H1 (cell line): ENCODE measurements at regions not wholly inside any gene's neighbourhood (a gene's known extent, or its start where the extent isn't known, plus 50 kb on each side); places are given as distances from the start of the nearest gene placed in this dataset.

Experiments used
- CTCF ChIA-PET: fragments of 300-600 bp; sonication (Branson Sonifier 250); formaldehyde crosslinking; loops from one replicate; lab custom pipeline; 2021; ENCODE audit not compliant: partially characterized antibody; lab: Charles Lee
- POLR2A ChIA-PET: fragments of 300-600 bp; sonication (Branson Sonifier 250); formaldehyde crosslinking; loops from one replicate; lab custom pipeline; 2021; ENCODE audit warnings: inconsistent platforms; ENCODE audit not compliant: partially characterized antibody; lab: Charles Lee
- DNase-seq, 2 experiments: peaks; one replicate each; pipeline versions ENCODE4 v3.0.0 to v3.0.0-alpha.2; 2010 to 2022; ENCODE audit warnings: low spot score in 2 of 2, low read depth in 1 of 2, mixed read lengths in 1 of 2
- FAIRE-seq: peaks from 2 replicates; lab custom pipeline; 2011; peaks lifted over from hg19 to GRCh38; lab: Jason Lieb, UNC
- H2AFZ ChIP-seq: 2 replicates; pipeline ENCODE4 v1.8.1; 2012; ENCODE audit warnings: low read length, inconsistent platforms
- H2AK5ac ChIP-seq: 2 replicates; pipeline ENCODE4 v1.6.1; 2013; ENCODE audit warnings: low read depth, low read length
- H2BK120ac ChIP-seq: replicated peaks from 2 replicates; pipeline ENCODE3; 2013; ENCODE audit warnings: low read depth, low read length, inconsistent platforms
- H2BK12ac ChIP-seq: 2 replicates; pipeline ENCODE4 v1.6.1; 2013; ENCODE audit warnings: low read depth, low read length
- H2BK15ac ChIP-seq: 2 replicates; pipeline ENCODE4 v1.6.1; 2013; ENCODE audit warnings: low read length
- H2BK20ac ChIP-seq: 2 replicates; pipeline ENCODE4 v1.6.1; 2013; ENCODE audit warnings: low read length
- H2BK5ac ChIP-seq: 2 replicates; pipeline ENCODE4 v1.6.1; 2013; ENCODE audit warnings: low read depth, low read length
- H3K14ac ChIP-seq: 2 replicates; pipeline ENCODE4 v1.6.1; 2013; ENCODE audit warnings: inconsistent platforms; ENCODE audit not compliant: insufficient read length
- H3K18ac ChIP-seq: 2 replicates; pipeline ENCODE4 v1.6.1; 2013; ENCODE audit warnings: low read length; ENCODE audit errors: extremely low read depth
- H3K23ac ChIP-seq: 2 replicates; pipeline ENCODE4 v1.6.1; 2013; ENCODE audit warnings: inconsistent platforms; ENCODE audit not compliant: insufficient read length
- H3K23me2 ChIP-seq: 2 replicates; pipeline ENCODE4 v1.6.1; 2013; ENCODE audit warnings: low read depth, low read length
- H3K27ac ChIP-seq: 2 replicates; pipeline ENCODE4 v1.6.1; 2011; ENCODE audit warnings: low read depth, low read length, inconsistent platforms
- H3K27me3 ChIP-seq, 4 experiments: replicated peaks in 1 of 4; 1 replicate in 1 of 4; 2 replicates in 3 of 4; pipeline versions ENCODE4 v1.6.1 to v1.8.1; 2011 to 2013; ENCODE audit warnings: low read length in 3 of 4, mild to moderate bottlenecking in 3 of 4, inconsistent platforms in 2 of 4, mixed read lengths in 2 of 4, moderate library complexity in 1 of 4; ENCODE audit not compliant: control insufficient read depth in 3 of 4, insufficient read depth in 3 of 4; ENCODE audit errors: extremely low read depth in 1 of 4
- H3K36me3 ChIP-seq, 4 experiments: 2 replicates each; pipeline versions ENCODE4 v1.6.1 to v1.8.1; 2011 to 2013; ENCODE audit warnings: mild to moderate bottlenecking in 4 of 4, low read length in 3 of 4, moderate library complexity in 2 of 4, control low read depth in 1 of 4, inconsistent platforms in 1 of 4; ENCODE audit not compliant: insufficient read depth in 4 of 4, control insufficient read depth in 2 of 4
- H3K4ac ChIP-seq: replicated peaks from 2 replicates; pipeline ENCODE3; 2013; ENCODE audit warnings: low read length, low read depth, mixed read lengths, inconsistent platforms; ENCODE audit not compliant: insufficient read length
- H3K4me1 ChIP-seq, 4 experiments: replicated peaks in 1 of 4; 1 replicate in 1 of 4; 2 replicates in 3 of 4; pipeline versions ENCODE4 v1.6.1 to v1.8.1; 2011 to 2013; ENCODE audit warnings: low read length in 3 of 4, inconsistent platforms in 2 of 4, mixed read lengths in 1 of 4; ENCODE audit not compliant: insufficient read depth in 4 of 4, control insufficient read depth in 3 of 4
- H3K4me2 ChIP-seq, 2 experiments: 2 replicates each; pipeline versions ENCODE4 v1.6.1 to v1.8.1; 2011 to 2013; ENCODE audit warnings: low read depth in 2 of 2, low read length in 2 of 2, control low read depth in 1 of 2, inconsistent platforms in 1 of 2, mild to moderate bottlenecking in 1 of 2; ENCODE audit not compliant: insufficient read depth in 1 of 2
- H3K4me3 ChIP-seq, 4 experiments: fragments of 200-600, 300-600 bp in 1 of 4; sonication (generic), shearing (Covaris generic), sonication (Bioruptor Twin) in 1 of 4; 2 replicates each; pipeline versions ENCODE4 v1.5.1 to v1.8.1; 2011 to 2016; ENCODE audit warnings: low read length in 4 of 4, low read depth in 3 of 4, control low read depth in 2 of 4, inconsistent platforms in 2 of 4, mild to moderate bottlenecking in 2 of 4, mixed read lengths in 1 of 4, moderate library complexity in 1 of 4; ENCODE audit not compliant: insufficient read depth in 2 of 4; ENCODE audit errors: extremely low read depth in 1 of 4
- H3K56ac ChIP-seq: replicated peaks from 2 replicates; pipeline ENCODE3; 2013; ENCODE audit warnings: low read depth, mild to moderate bottlenecking, mixed read lengths, low read length, inconsistent platforms; ENCODE audit not compliant: insufficient read length
- H3K79me1 ChIP-seq: 2 replicates; pipeline ENCODE4 v1.6.1; 2013; ENCODE audit warnings: low read depth, low read length, control low read depth
- H3K79me2 ChIP-seq, 2 experiments: 2 replicates each; pipeline versions ENCODE4 v1.6.1 to v1.8.1; 2012 to 2013; ENCODE audit warnings: low read length in 2 of 2, mild to moderate bottlenecking in 2 of 2, inconsistent platforms in 1 of 2; ENCODE audit not compliant: insufficient read depth in 2 of 2, control insufficient read depth in 1 of 2
- H3K9ac ChIP-seq, 4 experiments: replicated peaks in 1 of 4; 1 replicate in 1 of 4; 2 replicates in 3 of 4; pipeline versions ENCODE4 v1.6.1 to v1.8.1; 2011 to 2013; ENCODE audit warnings: low read depth in 3 of 4, low read length in 3 of 4, control low read depth in 2 of 4, mild to moderate bottlenecking in 2 of 4, moderate library complexity in 2 of 4, inconsistent platforms in 1 of 4; ENCODE audit errors: extremely low read depth in 1 of 4
- H3K9me3 ChIP-seq, 2 experiments: 2 replicates each; pipeline versions ENCODE4 v1.6.1 to v1.8.1; 2012 to 2013; ENCODE audit warnings: mild to moderate bottlenecking in 2 of 2, moderate library complexity in 2 of 2, control low read depth in 1 of 2, inconsistent platforms in 1 of 2, low read depth in 1 of 2, low read length in 1 of 2, mixed read lengths in 1 of 2; ENCODE audit not compliant: insufficient read depth in 2 of 2
- H4K20me1 ChIP-seq, 2 experiments: replicated peaks in 1 of 2; 2 replicates each; pipeline versions ENCODE3 to v1.8.1; 2011 to 2013; ENCODE audit warnings: inconsistent platforms in 2 of 2, low read length in 2 of 2, mild to moderate bottlenecking in 1 of 2; ENCODE audit not compliant: insufficient read depth in 2 of 2, control insufficient read depth in 1 of 2
- H4K5ac ChIP-seq: 2 replicates; pipeline ENCODE4 v1.6.1; 2013; ENCODE audit warnings: low read length, low read depth, mixed read lengths, inconsistent platforms; ENCODE audit not compliant: insufficient read length
- H4K8ac ChIP-seq: 2 replicates; pipeline ENCODE4 v1.8.0; 2013; ENCODE audit warnings: mild to moderate bottlenecking, moderate library complexity, low read length, inconsistent platforms; ENCODE audit not compliant: insufficient read depth; ENCODE audit errors: extremely low read depth
- H4K91ac ChIP-seq: replicated peaks from 2 replicates; pipeline ENCODE3; 2013; ENCODE audit warnings: low read length, mixed read lengths, inconsistent platforms; ENCODE audit not compliant: insufficient read length
- BACH1 ChIP-seq: IDR thresholded peaks from 2 replicates; pipeline ENCODE4 v1.6.1; 2012; ENCODE audit warnings: low read length, improper control_type of control experiment
- CTCF ChIP-seq, 3 experiments: IDR thresholded peaks; 1 replicate in 2 of 3; 2 replicates in 1 of 3; pipeline versions ENCODE4 v1.5.1 to v1.6.1; 2011; ENCODE audit warnings: low read length in 3 of 3, mild to moderate bottlenecking in 3 of 3, inconsistent platforms in 2 of 3, low read depth in 1 of 3, moderate library complexity in 1 of 3; ENCODE audit not compliant: insufficient read depth in 1 of 3; ENCODE audit errors: control extremely low read depth in 1 of 3
- JUN ChIP-seq: IDR thresholded peaks from 2 replicates; pipeline ENCODE4 v1.6.1; 2011; ENCODE audit warnings: low read depth, mild to moderate bottlenecking, improper control_type of control experiment, low read length
- KDM1A ChIP-seq: fragments of 200-600, 300-600 bp; sonication (generic); IDR thresholded peaks from 2 replicates; pipeline ENCODE4 v1.7.1; 2016; ENCODE audit warnings: mild to moderate bottlenecking, low read length, borderline replicate concordance
- MAFK ChIP-seq: IDR thresholded peaks from 2 replicates; pipeline ENCODE4 v1.6.1; 2012; ENCODE audit warnings: low read depth, mild to moderate bottlenecking, improper control_type of control experiment, low read length
- NANOG ChIP-seq: IDR thresholded peaks from 2 replicates; pipeline ENCODE4 v1.6.1; 2011; ENCODE audit warnings: low read length, low read depth, mild to moderate bottlenecking, inconsistent platforms; ENCODE audit not compliant: insufficient read depth, poor library complexity, severe bottlenecking
- POLR2A ChIP-seq, 2 experiments: IDR thresholded peaks; 1 replicate in 1 of 2; 2 replicates in 1 of 2; pipeline ENCODE4 v1.6.1; 2011; ENCODE audit warnings: low read depth in 2 of 2, low read length in 2 of 2, mild to moderate bottlenecking in 2 of 2; ENCODE audit errors: control extremely low read depth in 1 of 2
- RBBP5 ChIP-seq: IDR thresholded peaks from 2 replicates; pipeline ENCODE4 v1.7.1; 2012; ENCODE audit warnings: low read depth, mild to moderate bottlenecking, inconsistent platforms, low read length, moderate library complexity, borderline replicate concordance
- RNF2 ChIP-seq: fragments of 200-900, 300-1000 bp; sonication (generic); IDR thresholded peaks from 2 replicates; pipeline ENCODE4 v1.7.1; 2016; ENCODE audit warnings: borderline replicate concordance, low read depth, mild to moderate bottlenecking, antibody characterized with exemption, low read length; ENCODE audit not compliant: poor library complexity, severe bottlenecking; ENCODE audit errors: missing control alignments
- SIN3A ChIP-seq, 2 experiments: IDR thresholded peaks in 1 of 2; conservative IDR thresholded peaks in 1 of 2; 2 replicates each; pipeline ENCODE4 v1.6.1; 2011 to 2012; ENCODE audit warnings: low read length in 2 of 2, improper control_type of control experiment in 1 of 2, low read depth in 1 of 2, mild to moderate bottlenecking in 1 of 2
- SIX5 ChIP-seq: IDR thresholded peaks from 2 replicates; pipeline ENCODE4 v1.6.1; 2011; ENCODE audit warnings: mild to moderate bottlenecking, low read depth, low read length
- TAF1 ChIP-seq: IDR thresholded peaks from 2 replicates; pipeline ENCODE4 v1.6.1; 2011; ENCODE audit warnings: mild to moderate bottlenecking, low read depth, low read length
- WGBS, 2 experiments: shearing (Covaris generic) in 1 of 2; methylation state at CpG; one replicate each; pipeline versions ENCODE4 v1.1.6 to v1.1.7; 2013 to 2015; ENCODE audit warnings: low lambda C conversion rate in 2 of 2, mixed read lengths in 2 of 2, inconsistent platforms in 1 of 2, low coverage in 1 of 2, missing lambda C conversion rate in 1 of 2; ENCODE audit not compliant: insufficient replicate concordance in 2 of 2, insufficient coverage in 1 of 2, insufficient read length in 1 of 2; ENCODE audit errors: extremely low coverage in 1 of 2, missing lambda C conversion rate in 1 of 2; 5-methylcytosine and 5-hydroxymethylcytosine counted together

- Histone ChIP-seq H3K4me1 (no peaks in the 10 kb centered on the region), H2BK5ac (no peak overlapping the region), H2AFZ (no peak overlapping the region), H2AK5ac (no peak overlapping the region), H4K5ac (no peak overlapping the region), H3K36me3 (no peaks in the 10 kb centered on the region), H3K27ac (no peak overlapping the region), H3K4me3 (no peak overlapping the region), H4K8ac (no peak overlapping the region), H3K14ac (no peak overlapping the region), H4K91ac (no peak overlapping the region), H4K20me1 (no peaks in the 10 kb centered on the region), H2BK12ac (no peak overlapping the region), H3K23me2 (no peaks in the 10 kb centered on the region), H2BK20ac (no peak overlapping the region), H3K79me2 (no peaks in the 10 kb centered on the region), H3K79me1 (no peaks in the 10 kb centered on the region), H3K56ac (no peak overlapping the region), H3K4ac (no peak overlapping the region), H3K9ac (no peak overlapping the region), H3K23ac (no peak overlapping the region), H3K4me2 (no peak overlapping the region), H3K18ac (no peak overlapping the region), H3K27me3 (no peaks in the 10 kb centered on the region), H3K9me3 (no peaks in the 10 kb centered on the region), H2BK15ac (no peak overlapping the region), H2BK120ac (no peak overlapping the region)
- 90% methylated on average over 2 of the region's 2 CpGs; no CpG with 5 or more reads in 1 of the 2 experiments for WGBS, 2 experiments
- DNase-seq = no peak
- FAIRE-seq = no peak
- ChIA-PET POLR2A (no interaction called here), CTCF (interaction anchor here (0.6 kb wide), 1 partner anchor 281 kb away, joined by 3 read pairs; no protein-coding TSS in a partner anchor)
- TF ChIP-seq SIX5 (no peak), POLR2A (IDR thresholded peaks at IDR 0.05; ENCODE audit: control extremely low read depth in 1 of 2, low read depth in 2 of 2, low read length in 2 of 2) (no peak), RBBP5 (no peak), MAFK (no peak), JUN (no peak), BACH1 (no peak), RNF2 (no peak), SIN3A (conservative IDR thresholded peaks at IDR 0.05 in 1 of 2, IDR thresholded peaks at IDR 0.05 in 1 of 2; ENCODE audit: low read depth in 1 of 2, low read length in 2 of 2) (no peak), KDM1A (no peak), CTCF (IDR thresholded peaks at IDR 0.05; ENCODE audit: control extremely low read depth in 1 of 3, insufficient read depth in 1 of 3, low read depth in 1 of 3, low read length in 3 of 3) (no peak), NANOG (no peak), TAF1 (no peak)
Observed at GRCh38 chr14:84708865-84709264, 821.1 kb upstream of the FLRT2 start.
